ENCODE measurements at regions not wholly inside any gene's neighbourhood (a gene's known extent, or its start where the extent isn't known, plus 50 kb on each side); places are given as distances from the start of the nearest gene placed in this dataset.

- TF ChIP-seq CTCF (IDR thresholded peaks at IDR 0.05) (no peak), ZFX (IDR thresholded peaks at IDR 0.05; ENCODE audit: borderline replicate concordance) (no peak)
Measured at GRCh38 chr9:13769006-13769405, 489.5 kb upstream of the MPDZ start.
